Pulmonary artery endothelial cell (primary cell): ENCODE measurements at regions not wholly inside any gene's neighbourhood (a gene's known extent, or its start where the extent isn't known, plus 50 kb on each side); places are given as distances from the start of the nearest gene placed in this dataset.

Source experiments
- DNase-seq: peaks from one replicate; pipeline ENCODE4 v3.0.0-alpha.2; 2011; ENCODE audit warnings: low read depth, low spot score

DNA sequence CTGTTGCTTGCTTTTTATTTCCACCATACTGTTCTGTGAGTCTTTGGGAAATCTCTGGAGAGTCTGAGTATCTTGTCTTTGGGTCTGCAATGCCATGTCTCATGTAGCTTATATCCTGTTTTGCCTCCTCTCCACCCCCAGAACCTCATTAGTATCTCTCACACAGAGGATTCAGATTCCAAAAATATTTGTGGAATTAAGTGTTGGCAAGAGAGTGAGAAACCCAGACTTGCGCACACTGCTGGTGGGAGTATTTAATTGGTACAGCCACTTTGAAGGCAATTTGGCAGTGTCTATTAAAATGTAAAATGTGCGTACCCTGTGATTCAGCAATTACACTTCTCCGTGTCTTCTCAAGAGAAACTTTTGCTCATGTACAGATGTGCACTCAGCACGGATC, 68.6 kb downstream of the ZNF621 start:
- no peak for DNase-seq

DNA sequence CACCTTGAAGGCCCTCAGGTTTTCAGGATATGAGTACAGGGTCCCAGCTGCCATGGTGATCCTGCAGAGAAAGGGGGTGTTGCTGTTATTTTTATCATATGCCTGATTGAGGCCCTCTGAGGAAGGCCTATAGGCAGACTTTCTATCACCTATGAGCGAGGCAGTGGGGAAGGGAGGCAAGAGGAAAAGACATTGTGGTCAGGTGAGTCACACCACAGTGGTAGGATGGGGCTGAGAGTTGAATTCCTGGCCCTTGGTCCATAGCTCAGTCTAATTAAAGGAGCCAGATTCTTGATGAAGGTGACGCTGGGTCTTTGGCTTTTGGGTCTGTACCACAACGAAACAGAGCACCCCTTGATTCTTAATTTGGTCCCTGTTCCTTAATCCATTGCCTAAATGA, 72.7 kb downstream of the ZNF621 start:
- no peak for DNase-seq

DNA sequence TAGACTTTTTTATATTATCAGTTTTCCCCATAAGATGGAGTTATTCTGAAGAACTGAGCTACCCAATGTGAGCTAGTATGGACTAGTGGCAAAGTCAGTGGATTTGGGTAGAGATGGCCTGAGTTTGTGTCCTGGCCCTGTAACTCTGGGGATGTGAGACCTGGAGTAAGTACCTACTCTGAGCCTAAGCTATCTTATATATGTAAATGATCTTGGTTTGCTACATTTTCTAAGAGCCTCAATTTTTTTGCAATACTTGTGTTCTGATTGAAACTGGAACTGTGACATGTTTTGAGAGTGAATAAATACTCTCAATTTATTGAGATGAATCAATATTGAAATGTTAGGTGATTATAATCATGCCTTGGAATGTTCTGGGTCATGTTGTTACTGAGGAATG, 73.6 kb downstream of the ZNF621 start:
- DNase-seq, result no peak

DNA sequence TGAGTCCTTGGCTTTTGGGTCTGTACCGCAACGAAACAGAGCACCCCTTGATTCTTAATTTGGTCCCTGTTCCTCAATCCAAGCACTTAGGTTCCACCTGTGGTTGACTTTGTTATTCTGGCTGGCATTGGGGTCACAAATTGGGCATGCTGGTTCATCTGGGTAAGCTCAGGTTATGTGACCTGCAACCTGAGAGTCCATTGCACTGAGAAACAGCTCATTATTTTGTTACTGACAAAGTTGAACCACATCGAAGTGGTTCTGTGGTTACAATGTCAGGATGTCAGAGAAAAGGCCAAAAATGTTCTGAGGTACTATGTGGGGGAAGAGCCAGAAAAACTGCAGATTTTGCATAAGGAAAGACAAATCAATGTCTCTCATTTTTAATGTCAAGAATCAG, 74.2 kb downstream of the ZNF621 start:
- DNase-seq, result no peak

DNA sequence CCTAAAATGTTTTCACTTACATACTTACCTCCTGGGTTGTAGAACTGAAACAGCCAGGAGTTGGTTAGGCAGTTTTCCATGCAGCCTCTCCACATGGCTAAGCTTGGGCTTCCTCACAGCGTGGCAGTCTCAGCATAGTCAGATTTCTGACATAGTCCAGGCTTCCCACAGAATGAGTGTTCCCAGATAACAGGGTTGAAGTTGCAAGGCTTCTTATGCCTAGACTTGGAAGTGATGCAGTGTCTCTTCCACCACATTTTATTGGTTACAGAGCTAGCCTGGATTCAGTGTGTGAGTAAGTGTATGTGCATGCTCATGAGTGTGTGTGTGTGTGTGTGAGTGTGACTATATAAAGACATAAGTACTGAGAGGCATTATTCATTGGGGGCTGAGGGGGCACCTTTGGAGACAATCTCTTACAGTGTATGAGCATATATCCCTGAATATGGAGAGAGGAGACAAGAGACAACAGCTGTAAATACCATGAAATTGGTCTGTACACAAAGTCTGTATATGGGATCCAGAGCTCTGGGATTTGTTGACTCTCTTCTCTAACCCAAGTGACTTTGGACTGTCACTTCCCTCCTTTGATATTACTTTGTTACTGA, 78.1 kb downstream of the ZNF621 start:
- no peak for DNase-seq

DNA sequence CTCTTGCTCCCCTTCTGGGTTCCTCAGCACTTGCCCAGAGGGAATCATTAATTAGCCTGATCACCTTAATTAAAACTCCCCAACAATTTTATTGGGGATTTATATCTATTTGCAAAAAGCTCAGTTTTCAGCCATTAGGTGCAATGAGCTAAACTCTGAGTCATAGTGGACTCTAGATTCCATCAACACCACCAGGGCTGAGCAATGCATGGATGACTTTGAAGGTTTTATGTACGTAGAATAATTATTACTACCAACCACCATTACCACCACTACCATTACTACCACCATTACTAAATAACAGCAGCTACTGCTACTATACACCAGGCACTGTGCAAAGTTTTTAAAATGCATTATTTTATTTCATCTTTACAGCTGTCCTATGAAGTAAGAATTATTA, 81.2 kb downstream of the ZNF621 start:
- DNase-seq, result no peak

DNA sequence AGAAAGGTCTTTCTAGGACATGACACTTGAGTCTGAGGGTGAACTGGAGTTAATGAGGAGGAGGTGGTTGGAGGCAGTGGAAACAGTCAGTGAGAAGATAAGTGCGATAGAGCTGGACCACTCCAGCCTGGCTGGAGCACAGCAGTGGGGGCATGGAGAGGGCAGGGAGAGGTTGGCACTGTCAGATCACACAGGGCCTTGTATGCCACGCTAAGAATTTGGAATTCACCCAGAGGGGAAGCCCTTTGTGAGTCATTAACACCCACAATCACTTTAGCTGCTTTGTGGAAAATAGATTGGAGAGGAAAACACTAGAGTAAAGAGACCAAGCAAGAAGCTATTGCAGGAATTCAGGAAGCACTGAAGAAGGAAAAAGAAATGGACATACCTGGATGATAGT, 83.3 kb downstream of the ZNF621 start:
- no peak for DNase-seq

DNA sequence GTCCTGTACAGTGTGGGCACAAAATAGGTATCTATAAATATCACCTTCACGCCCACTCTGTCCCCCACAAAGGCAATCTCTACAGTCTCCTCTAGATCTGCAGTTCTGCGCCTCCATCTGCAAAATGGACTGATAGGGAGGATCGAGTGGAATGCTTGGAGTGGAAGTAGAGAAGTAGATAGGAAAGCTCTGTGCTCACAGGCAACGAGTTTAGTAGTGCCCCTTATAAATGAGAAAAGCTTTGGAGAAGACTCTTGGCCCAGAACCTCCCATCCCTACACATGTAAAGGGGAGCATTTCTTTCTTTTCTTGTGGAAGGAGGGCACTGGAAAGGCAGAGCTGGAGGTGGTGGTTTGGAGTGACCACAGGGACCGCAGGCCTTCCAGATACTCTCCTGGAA, 88.5 kb downstream of the ZNF621 start:
- no peak for DNase-seq

DNA sequence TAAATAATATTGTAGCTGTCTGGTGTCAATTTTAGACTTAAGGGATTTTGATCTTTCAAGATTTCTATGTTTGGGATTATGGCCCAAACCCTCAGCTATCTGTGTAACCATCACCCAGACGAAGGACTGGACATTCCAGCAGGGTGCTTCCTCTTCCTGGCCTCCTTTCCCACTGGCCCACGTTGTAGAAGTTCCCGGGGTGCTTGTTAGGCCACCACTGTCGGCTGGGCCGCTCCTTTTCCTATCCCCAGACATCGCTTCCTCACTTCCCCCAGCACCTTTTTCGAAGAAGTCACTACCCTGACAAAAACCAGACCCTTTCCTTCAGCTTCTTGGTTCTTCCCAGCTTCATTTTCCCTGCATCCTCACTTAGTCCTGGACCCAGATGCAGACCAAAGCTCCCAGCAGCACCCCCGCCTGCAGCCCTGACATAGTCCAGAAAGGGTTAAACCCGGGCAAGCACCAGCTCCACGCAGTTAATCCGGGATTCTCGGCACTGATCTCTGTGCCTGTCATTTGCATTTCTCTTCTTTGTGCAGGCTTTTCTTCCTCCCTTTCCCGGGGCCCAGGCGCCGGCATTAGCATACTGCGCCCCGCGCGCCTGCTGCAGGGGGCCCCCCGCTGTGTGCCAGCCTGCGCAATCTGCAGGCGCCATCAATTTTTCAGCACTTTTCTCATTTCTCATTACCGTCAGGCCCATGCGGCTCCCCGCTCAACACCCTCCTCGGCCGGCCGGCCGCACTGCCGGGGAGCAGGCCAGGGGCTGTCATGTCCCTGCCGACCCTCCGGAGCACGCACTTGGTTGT, 90.6 kb downstream of the ZNF621 start:
- no peak for DNase-seq

DNA sequence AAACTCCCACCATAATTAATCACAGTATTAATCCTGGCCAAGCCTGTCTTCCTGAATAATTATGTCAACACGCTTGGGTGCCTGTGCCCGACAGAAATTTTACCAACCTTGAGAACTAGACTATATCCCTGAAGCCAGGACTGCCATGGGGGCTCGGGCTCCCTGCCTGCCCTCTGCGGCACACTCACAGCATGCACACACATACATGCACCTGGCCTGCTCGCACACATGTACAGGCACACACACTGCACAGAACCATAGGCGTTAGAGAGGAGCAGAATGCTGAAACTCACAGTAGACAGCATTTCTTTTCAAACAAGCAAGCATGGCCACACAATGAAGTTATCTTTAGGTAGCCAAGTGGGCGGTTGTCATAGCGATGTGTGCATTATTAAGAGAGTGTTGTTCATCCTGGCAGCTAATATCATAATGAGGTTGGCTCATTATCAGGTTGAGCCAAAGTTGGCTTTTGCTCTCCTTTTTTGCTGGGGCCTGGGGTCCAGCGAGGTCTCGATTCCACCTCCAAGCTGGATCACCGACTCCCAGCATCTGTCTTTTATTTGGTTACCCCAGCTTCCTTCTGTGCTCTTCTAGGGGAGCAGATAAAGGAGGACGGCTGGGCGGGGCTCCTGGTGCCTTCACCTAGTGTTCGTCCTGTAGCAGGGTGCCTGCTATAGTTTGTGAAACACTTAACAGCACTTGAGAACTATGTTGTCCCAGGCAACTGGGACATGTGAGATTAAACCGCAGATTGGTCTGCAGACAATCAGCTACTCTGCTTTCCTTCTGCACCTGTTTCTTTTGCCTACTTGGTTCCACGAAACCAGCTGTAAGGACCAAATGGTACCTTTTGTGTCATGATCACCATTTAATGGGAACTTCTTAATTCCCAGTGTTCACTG, 91.4 kb downstream of the ZNF621 start:
- DNase-seq, result no peak

DNA sequence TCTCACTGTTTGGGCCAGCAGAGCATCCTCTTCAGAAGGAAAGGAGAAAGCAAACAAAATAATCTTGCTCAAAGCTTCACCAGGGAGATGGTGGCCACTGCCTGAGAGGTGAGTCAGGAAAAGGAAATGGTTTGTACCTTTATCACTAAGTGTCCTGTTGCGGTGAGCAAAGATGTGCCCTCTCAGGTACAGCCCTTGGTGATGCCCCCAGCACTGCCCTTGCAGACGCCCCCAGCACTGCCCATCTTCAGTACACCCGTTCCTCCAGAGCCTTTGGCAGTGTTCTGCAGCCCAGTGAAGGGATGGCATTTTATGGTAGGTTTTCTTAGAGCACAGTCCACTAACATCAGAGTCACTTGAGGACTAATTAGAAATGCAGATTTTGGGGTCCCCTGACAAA, 92.3 kb downstream of the ZNF621 start:
- DNase-seq, result no peak

DNA sequence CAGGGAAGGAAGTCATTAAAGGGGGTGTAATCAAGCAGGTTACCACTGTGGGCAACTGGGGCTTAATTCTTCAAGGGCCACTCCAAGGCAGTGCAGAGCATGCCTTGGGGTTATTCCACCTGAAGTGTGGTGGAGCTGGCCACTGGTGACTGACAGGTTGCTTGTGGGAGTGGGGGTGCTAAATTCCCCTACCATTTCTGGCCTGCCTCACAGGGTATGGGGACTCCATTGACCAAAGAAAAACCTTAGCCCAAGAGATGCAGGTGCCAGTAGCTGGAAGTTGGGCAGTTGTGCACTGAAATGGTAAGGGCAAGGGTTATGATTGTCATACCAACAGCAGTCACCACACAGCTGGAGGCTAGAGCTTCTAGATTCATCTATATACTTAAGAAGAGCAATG, 93.4 kb downstream of the ZNF621 start:
- DNase-seq, result no peak

DNA sequence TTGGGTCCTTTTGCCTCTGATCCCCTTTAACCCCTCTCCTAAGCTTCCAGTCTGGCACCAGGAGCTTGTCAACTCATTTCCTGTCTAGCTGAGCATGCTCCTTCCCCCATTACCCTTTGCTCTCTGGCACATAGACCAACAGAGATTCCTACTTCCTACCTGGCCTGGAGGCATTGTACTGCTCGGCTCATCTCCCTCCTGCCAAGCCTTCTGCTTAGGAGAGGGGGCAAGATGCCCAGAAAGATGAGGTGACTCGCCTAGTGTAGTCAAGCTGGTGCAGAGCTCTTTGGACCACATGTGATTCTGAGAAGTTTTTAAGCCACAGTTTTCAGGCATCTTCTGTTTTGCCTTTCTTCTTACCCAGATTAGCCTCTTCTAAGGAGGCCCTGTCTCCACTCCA, 95.4 kb downstream of the ZNF621 start:
- no peak for DNase-seq

DNA sequence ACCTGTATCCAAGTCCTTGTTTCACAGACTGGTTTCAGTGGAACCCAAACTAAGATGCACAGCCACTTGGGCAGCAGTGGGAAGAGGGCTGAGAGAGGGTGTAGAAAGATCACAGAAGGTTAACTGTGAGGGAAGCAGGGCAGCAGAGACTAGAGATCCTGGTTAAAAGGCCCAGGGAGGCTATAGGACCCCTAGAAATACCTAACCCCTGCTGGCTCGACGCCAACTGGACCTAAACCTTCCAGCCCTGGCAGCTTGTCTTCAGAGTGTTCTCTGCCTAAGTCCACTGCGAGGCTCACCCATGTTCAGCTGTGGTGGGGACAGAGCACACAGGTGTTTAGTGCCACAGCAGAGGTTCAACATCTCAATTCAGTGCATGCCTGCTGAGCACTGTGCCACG, 96.5 kb downstream of the ZNF621 start:
- DNase-seq, result no peak

DNA sequence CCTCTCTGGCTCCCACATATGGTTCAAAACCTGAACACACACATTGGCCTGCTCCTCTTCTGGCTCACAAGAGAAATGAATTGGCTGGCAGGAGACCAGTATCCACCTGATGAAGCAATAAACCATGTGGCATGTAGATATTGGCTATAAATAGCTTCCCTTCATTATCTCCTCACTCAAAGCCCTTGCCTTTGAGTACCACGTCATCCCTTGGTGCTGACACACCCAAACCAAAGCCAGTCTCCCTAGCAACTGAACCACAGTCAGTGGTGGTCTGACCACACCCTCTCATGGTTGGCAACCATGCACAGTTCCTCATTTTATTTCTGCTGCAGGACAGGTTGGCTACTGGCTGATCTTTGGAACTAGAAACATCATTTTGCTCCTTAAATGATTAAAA, 98.8 kb downstream of the ZNF621 start:
- DNase-seq, result no peak

DNA sequence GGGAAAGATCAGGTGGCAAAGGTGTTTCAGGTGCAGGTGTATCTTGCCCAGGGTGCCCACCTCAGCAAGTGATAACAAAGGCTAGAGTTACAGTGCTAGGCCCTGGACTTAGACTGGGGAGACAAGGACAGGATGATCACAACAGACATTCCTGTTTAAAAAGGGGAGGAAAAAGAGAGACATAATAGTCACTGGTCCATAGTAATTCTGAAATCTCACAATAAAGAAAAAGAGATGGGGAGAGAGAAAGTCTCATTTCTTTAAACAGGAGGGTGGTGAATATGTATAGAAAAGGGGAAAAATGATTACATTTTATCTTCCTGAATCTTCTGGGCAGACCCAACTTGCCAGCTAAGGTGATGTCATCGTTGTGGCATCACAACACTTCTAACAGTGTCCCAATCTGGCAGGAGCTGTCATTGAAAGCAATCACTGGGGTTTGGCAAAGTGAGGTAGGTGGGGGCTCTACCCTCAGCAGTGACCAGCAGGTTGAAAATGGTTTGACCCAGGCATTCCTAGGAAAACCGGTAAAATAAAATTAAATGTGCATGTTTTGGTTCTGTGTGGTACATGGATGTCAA, 99.5 kb downstream of the ZNF621 start:
- no peak for DNase-seq

DNA sequence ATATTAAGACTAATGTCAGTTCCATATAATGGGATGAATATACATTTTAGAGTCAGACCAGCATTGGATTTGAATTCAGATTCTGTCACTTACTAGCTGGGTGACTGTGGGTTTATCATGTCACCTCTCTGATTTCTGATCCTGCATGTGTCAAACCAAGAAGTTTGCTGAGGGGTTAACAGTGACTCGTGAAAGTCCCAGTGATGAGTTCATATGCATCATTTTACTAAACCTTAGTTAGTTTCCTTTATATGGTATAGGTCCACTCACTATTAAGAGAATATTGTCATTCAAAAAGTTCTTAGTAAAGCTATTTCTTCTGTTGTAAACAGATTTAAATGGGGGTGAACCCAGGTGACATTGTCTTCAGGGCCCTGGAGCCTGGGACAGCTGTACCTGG, 102.3 kb downstream of the ZNF621 start:
- no peak for DNase-seq

DNA sequence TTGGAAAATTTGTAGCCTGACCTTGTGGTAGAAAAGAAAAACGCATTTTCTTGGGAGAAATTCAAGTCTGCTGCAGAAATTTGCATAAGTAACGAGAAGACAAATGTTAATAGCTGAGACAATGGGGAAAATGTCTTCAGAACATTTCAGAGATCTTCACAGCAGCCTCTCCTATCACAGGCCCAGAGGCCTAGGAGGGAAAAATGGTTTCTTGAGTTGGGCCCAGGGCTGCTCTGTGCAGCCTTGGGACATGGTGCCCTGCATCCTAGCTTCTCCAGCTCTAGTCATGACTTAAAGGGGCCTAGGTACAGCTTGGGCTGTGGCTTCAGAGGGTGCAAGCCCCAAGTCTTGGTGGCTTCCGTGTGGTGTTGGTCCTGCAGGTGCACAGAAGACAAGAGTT, 104.2 kb downstream of the ZNF621 start:
- no peak for DNase-seq

DNA sequence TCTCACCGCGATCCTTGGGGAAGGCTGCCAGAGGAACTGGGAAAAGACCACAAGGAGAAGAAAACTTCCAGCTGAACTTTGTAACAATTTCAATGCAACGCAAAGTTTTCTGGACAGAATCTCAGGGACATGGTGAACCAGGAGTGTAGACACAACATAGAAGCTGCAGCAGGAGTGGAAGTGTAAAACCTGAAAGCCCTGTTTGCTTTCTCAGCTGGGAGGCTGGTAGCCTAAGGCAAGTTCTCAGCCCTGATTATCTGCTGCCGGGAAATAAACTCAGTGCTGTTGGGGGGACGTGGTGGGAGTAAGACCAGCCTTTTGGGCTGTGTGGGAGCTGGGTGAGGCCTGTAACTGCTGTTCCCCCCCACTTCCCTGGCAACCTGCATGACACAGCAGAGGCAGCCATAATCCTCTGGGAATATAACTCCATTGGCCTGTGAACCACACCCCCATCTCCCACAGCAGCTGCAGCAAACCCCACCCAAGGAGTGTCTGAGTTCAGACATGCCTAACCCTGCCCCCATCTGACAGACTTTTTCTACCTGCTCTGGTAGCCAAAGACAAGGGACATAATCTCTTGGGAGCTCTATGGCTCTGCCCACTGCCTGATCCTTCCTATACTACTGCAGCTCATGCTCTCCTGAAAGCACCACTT, 106.7 kb downstream of the ZNF621 start:
- no peak for DNase-seq

DNA sequence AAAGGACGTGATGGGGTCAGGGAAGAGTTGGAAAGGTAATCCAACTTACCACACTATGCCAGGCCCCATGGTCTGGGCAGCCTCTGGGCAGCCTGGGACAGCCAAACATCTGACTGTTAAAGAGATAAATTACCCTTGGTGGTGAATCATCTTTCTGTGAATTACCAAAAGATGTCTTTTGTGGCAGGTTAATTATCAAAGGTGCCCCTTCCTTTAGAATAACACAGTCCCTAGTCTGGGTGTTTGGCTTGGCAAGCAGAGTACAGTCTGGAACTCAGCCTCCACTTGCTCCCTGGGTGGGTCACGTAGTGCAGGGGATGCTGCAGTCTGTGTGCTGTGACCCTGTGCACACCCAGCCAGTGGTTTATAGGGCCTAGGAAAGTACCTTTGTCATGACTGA, 113.1 kb downstream of the ZNF621 start:
- DNase-seq, result no peak

DNA sequence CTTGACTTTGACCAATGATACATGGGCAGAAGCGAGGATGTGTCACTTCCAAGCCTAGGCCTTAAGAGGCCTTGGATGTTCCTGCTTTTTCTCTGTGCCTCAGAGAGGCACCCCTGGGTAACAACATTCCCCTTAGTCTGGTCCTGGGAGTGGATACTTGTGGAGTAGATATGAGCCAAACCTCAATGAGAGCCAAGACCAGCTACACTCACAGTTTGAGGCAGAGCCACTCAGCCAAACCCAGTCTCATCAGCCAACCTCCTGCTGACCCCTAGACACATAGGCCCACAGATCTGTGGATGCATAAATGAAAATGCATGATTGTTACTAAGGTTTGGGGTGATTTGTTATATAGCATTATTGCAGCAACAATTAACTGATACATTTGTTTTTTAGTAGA, 114.2 kb downstream of the ZNF621 start:
- no peak for DNase-seq

DNA sequence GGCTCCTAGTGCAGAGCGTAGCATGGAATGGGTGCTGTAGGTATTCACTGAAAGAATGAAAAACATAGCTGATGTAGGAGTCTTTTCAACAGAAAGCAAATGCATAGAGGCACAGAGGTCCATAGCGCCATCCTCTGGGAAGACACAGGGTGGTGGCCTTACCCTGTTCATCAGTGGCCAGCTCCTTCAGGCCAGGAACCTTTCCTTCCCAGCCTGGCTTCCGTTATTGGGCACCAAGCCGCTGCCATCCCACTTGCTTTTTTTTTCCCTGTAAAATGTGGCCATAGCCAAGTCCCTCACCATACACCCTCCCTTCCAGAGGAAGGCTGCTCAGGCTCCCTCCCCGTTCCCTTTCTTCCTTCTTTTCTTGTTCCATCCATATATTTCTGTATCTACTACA, 118.1 kb downstream of the ZNF621 start:
- DNase-seq, result no peak
